Astrocyte (in vitro differentiated cells and primary cell): ENCODE measurements at regions not wholly inside any gene's neighbourhood (a gene's known extent, or its start where the extent isn't known, plus 50 kb on each side); places are given as distances from the start of the nearest gene placed in this dataset.

Source experiments
- DNase-seq: peaks from one replicate; pipeline ENCODE4 v3.0.0-alpha.2; 2010; ENCODE audit warnings: low read depth
- FAIRE-seq: peaks from 2 replicates; lab custom pipeline; 2011; peaks lifted over from hg19 to GRCh38; lab: Jason Lieb, UNC
- H2AFZ ChIP-seq: 2 replicates; pipeline ENCODE4 v1.6.0; 2012; ENCODE audit warnings: low read depth, low read length, inconsistent platforms
- H3K27ac ChIP-seq: 2 replicates; pipeline ENCODE4 v1.5.1; 2011; ENCODE audit warnings: low read depth, low read length, inconsistent platforms
- H3K27me3 ChIP-seq: 2 replicates; pipeline ENCODE4 v1.6.0; 2011; ENCODE audit warnings: low read length, inconsistent platforms; ENCODE audit not compliant: insufficient read depth
- H3K36me3 ChIP-seq: 2 replicates; pipeline ENCODE4 v1.5.1; 2011; ENCODE audit warnings: low read length, inconsistent platforms; ENCODE audit not compliant: insufficient read depth
- H3K4me1 ChIP-seq: 2 replicates; pipeline ENCODE4 v1.5.1; 2011; ENCODE audit warnings: low read length, inconsistent platforms; ENCODE audit not compliant: insufficient read depth
- H3K4me2 ChIP-seq: 2 replicates; pipeline ENCODE4 v1.6.0; 2012; ENCODE audit warnings: low read length, inconsistent platforms
- H3K4me3 ChIP-seq: 2 replicates; pipeline ENCODE4 v1.5.1; 2011; ENCODE audit warnings: low read depth, mild to moderate bottlenecking, low read length, inconsistent platforms; ENCODE audit not compliant: insufficient read depth
- H3K79me2 ChIP-seq: 2 replicates; pipeline ENCODE4 v1.6.0; 2012; ENCODE audit warnings: mild to moderate bottlenecking, low read length, inconsistent platforms; ENCODE audit not compliant: insufficient read depth
- H3K9ac ChIP-seq: 2 replicates; pipeline ENCODE4 v1.6.0; 2012; ENCODE audit warnings: mild to moderate bottlenecking, low read length, inconsistent platforms
- H3K9me3 ChIP-seq: 2 replicates; pipeline ENCODE4 v1.5.1; 2012; ENCODE audit warnings: low read depth, mild to moderate bottlenecking, low read length, inconsistent platforms; ENCODE audit not compliant: insufficient read depth
- H4K20me1 ChIP-seq: 2 replicates; pipeline ENCODE4 v1.6.0; 2012; ENCODE audit warnings: low read length, inconsistent platforms; ENCODE audit not compliant: insufficient read depth
- H3K27ac Mint-ChIP-seq: one replicate; pipeline ENCODE4 v1.8.0; 2021; ENCODE audit warnings: mild to moderate bottlenecking, mixed read lengths; ENCODE audit not compliant: unreplicated experiment
- H3K27me3 Mint-ChIP-seq: one replicate; pipeline ENCODE4 v1.8.0; 2021; ENCODE audit warnings: low read depth, mixed read lengths; ENCODE audit not compliant: unreplicated experiment
- H3K36me3 Mint-ChIP-seq: one replicate; pipeline ENCODE4 v1.8.0; 2021; ENCODE audit warnings: low read depth, mixed read lengths; ENCODE audit not compliant: unreplicated experiment
- H3K4me1 Mint-ChIP-seq: one replicate; pipeline ENCODE4 v1.8.0; 2021; ENCODE audit warnings: low read depth, mixed read lengths; ENCODE audit not compliant: unreplicated experiment
- H3K4me3 Mint-ChIP-seq: one replicate; pipeline ENCODE4 v1.8.0; 2021; ENCODE audit warnings: mild to moderate bottlenecking, moderate library complexity, mixed read lengths; ENCODE audit not compliant: unreplicated experiment
- H3K9me3 Mint-ChIP-seq: one replicate; pipeline ENCODE4 v1.8.0; 2021; ENCODE audit warnings: mild to moderate bottlenecking, mixed read lengths; ENCODE audit not compliant: unreplicated experiment
- CTCF ChIP-seq: IDR thresholded peaks from 2 replicates; pipeline ENCODE4 v1.5.1; 2011; ENCODE audit warnings: low read depth, mild to moderate bottlenecking, inconsistent platforms, low read length, moderate library complexity; ENCODE audit not compliant: insufficient read depth
- EZH2 ChIP-seq: IDR thresholded peaks from 2 replicates; pipeline ENCODE4 v1.6.1; 2012; ENCODE audit warnings: mild to moderate bottlenecking, low read length, inconsistent platforms; ENCODE audit not compliant: insufficient read depth

DNA sequence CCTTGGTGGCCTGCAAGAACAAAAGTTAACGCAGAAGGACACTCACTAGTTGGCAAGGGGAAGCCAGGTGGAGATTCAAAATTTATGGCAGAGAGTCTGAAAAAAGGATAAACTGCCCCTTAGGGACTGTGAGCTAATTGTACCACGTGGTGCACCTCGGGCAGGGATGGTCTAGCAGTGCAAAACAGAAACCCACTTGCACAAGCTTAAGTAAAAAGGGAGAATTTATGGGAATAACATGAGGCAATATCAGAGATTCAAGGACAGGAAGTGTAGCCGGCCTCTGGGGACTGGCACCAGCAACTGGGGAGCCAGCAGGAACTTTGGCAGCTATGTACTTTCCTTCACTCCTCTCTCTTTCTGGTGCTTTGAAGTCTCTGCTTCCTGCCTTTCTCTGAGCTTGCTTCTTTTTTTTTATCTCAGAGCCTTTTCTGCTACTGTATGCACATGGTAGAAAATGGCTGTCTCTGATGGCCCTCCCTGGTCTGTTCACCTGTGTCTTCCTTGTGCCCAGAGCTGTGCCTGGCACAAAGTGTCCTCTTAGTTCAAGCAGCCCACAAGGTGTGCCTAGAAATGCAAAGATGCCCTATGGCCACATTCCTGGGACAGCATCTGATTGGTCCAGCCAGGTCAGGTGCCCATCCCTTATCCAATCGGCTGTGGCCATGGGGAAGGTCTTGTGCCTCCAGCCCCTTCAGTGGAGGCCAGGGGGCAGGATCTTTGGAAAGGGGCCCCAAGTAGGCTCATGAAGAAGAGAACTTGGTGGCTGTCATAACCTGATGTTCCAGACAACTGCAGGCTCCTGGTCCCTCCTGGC is 114.8 kb upstream of the ATP6AP2 start:
- Histone ChIP-seq H3K4me2 (no peak overlapping the region), H4K20me1 (no peaks in the 10 kb centered on the region), H3K9ac (no peak overlapping the region), H3K79me2 (no peaks in the 10 kb centered on the region), H2AFZ (no peak overlapping the region), H3K4me1 (no peaks in the 10 kb centered on the region), H3K36me3 (no peaks in the 10 kb centered on the region), H3K27ac (no peak overlapping the region), H3K4me3 (no peak overlapping the region), H3K27me3 (peaks cover 7% of the 10 kb centered on the region), H3K9me3 (no peaks in the 10 kb centered on the region)
- Mint-ChIP-seq H3K27me3 (peaks cover 11% of the 10 kb centered on the region), H3K4me3 (no peak overlapping the region), H3K4me1 (peaks cover 8% of the 10 kb centered on the region), H3K36me3 (no peaks in the 10 kb centered on the region), H3K9me3 (peaks cover 4% of the 10 kb centered on the region), H3K27ac (no peak overlapping the region)
- TF ChIP-seq CTCF (no peak), EZH2 (no peak)
- peak; percentile 88 for FAIRE-seq
- no peak for DNase-seq

DNA sequence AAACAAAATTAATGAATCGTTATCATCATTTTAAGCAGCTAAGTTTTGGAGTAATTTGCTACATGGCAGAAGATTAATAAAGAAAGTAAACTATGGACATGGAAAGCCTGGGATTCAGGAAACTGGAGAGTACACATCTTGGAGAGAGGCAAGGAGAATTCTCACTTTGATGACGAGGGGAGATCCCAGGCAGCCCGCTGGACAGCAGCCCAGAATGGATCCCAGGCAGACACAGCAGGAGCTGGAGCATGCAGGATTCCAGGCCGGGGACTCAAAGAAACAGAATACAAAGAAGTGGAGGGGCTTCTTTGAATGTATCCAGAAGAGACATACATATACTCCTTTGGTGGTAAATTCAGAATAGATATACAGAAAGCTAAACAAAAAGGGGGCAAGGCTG is 118.0 kb upstream of the ATP6AP2 start:
- peak; percentile 18 for DNase-seq
- Mint-ChIP-seq H3K27me3 (peaks cover 11% of the 10 kb centered on the region), H3K4me3 (no peak overlapping the region), H3K27ac (no peak overlapping the region), H3K4me1 (peaks cover 15% of the 10 kb centered on the region), H3K36me3 (no peaks in the 10 kb centered on the region), H3K9me3 (peaks cover 4% of the 10 kb centered on the region)
- H2AFZ ChIP-seq, result no peak overlapping the region
- H3K36me3 ChIP-seq, result no peaks in the 10 kb centered on the region
- H3K9ac ChIP-seq, result no peak overlapping the region
- H3K27me3 ChIP-seq, result peaks cover 5% of the 10 kb centered on the region
- no peak overlapping the region for H3K4me3 ChIP-seq
- FAIRE-seq, result peak; percentile 50
- TF ChIP-seq EZH2 (no peak), CTCF (no peak)
- H3K79me2 ChIP-seq, result no peaks in the 10 kb centered on the region
- H3K4me2 ChIP-seq, result no peak overlapping the region
- no peaks in the 10 kb centered on the region for H4K20me1 ChIP-seq
- no peak overlapping the region for H3K27ac ChIP-seq
- no peaks in the 10 kb centered on the region for H3K4me1 ChIP-seq
- H3K9me3 ChIP-seq, result no peaks in the 10 kb centered on the region

GRCh38 chrX:40460926-40461325 is 119.8 kb upstream of the ATP6AP2 start:
- TF ChIP-seq EZH2 (no peak), CTCF (no peak)

More at GRCh38 chrX:40460926-40461325, 119.8 kb upstream of the ATP6AP2 start:
- Histone ChIP-seq H3K4me2 (no peak overlapping the region), H3K27ac (no peak overlapping the region), H2AFZ (no peak overlapping the region), H4K20me1 (no peaks in the 10 kb centered on the region), H3K9me3 (no peaks in the 10 kb centered on the region), H3K36me3 (no peaks in the 10 kb centered on the region), H3K9ac (no peak overlapping the region), H3K4me3 (no peak overlapping the region), H3K4me1 (no peaks in the 10 kb centered on the region), H3K27me3 (peaks cover 5% of the 10 kb centered on the region), H3K79me2 (no peaks in the 10 kb centered on the region)
- Mint-ChIP-seq H3K4me3 (no peak overlapping the region), H3K4me1 (peaks cover 15% of the 10 kb centered on the region), H3K27ac (peak overlapping the region; percentile 42), H3K27me3 (peaks cover 11% of the 10 kb centered on the region), H3K9me3 (peaks cover 4% of the 10 kb centered on the region), H3K36me3 (no peaks in the 10 kb centered on the region)
- FAIRE-seq, result peak; percentile 39
- DNase-seq, result peak; percentile 25
